ENCODE measurements at regions not wholly inside any gene's neighbourhood (a gene's known extent, or its start where the extent isn't known, plus 50 kb on each side); places are given as distances from the start of the nearest gene placed in this dataset.

DNA sequence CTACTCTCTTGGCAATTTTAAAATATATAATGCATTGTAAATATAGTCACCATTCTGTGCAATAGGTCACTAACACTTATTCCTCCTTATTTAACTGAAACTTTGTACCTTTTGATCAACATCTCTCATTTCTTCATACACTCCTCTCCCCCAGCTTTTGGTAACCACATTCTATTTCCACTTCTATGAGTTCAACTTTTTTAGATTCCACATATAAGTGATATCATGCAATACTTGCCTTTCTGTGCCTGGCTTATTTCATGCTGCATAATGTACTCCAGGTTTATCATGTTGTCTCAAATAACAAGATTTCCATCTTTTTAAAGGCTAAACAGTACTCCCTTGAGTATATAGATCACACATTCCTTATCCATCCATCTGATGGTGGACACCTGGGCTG lies 188.8 kb downstream of the NXNL2 start:
- TF ChIP-seq, protein P1, sequence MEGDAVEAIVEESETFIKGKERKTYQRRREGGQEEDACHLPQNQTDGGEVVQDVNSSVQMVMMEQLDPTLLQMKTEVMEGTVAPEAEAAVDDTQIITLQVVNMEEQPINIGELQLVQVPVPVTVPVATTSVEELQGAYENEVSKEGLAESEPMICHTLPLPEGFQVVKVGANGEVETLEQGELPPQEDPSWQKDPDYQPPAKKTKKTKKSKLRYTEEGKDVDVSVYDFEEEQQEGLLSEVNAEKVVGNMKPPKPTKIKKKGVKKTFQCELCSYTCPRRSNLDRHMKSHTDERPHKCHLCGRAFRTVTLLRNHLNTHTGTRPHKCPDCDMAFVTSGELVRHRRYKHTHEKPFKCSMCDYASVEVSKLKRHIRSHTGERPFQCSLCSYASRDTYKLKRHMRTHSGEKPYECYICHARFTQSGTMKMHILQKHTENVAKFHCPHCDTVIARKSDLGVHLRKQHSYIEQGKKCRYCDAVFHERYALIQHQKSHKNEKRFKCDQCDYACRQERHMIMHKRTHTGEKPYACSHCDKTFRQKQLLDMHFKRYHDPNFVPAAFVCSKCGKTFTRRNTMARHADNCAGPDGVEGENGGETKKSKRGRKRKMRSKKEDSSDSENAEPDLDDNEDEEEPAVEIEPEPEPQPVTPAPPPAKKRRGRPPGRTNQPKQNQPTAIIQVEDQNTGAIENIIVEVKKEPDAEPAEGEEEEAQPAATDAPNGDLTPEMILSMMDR (IDR thresholded peaks at IDR 0.05; ENCODE audit: low read depth, low read length) = no peak
- TF ChIP-seq MAX (IDR thresholded peaks at IDR 0.05; ENCODE audit: low read depth, low read length) (no peak), POLR2A (IDR thresholded peaks at IDR 0.05; ENCODE audit: extremely low read depth, insufficient read length) (no peak)

Data from NB4 (cell line).